GM23338 (cell line): ENCODE measurements at regions not wholly inside any gene's neighbourhood (a gene's known extent, or its start where the extent isn't known, plus 50 kb on each side); places are given as distances from the start of the nearest gene placed in this dataset.

ENCODE experiments used
- ATAC-seq: fragments of 200-7000 bp; cut with Tn5 transposase; 3 replicates; pipeline ENCODE4 v1.9.1; 2020
- DNase-seq: peaks from one replicate; pipeline ENCODE4 v3.0.0-alpha.2; 2015; ENCODE audit warnings: low spot score
- H2AFZ ChIP-seq: fragments of 200-600 bp; sonication (generic); 2 replicates; pipeline ENCODE4 v1.8.0; 2016; ENCODE audit warnings: antibody characterized with exemption, mild to moderate bottlenecking, moderate library complexity
- H3F3A ChIP-seq: fragments of 200-600 bp; sonication (generic); replicated peaks from 2 replicates; pipeline ENCODE4 v1.8.0; 2017; ENCODE audit warnings: antibody characterized with exemption, mixed run types, low read depth
- H3K27ac ChIP-seq: fragments of 200-600 bp; sonication (generic); 2 replicates; pipeline ENCODE4 v1.6.1; 2016; ENCODE audit warnings: low read depth
- H3K27me3 ChIP-seq: fragments of 200-600 bp; sonication (generic); 2 replicates; pipeline ENCODE4 v1.8.0; 2016; ENCODE audit warnings: mild to moderate bottlenecking, mixed run types, moderate library complexity; ENCODE audit not compliant: insufficient read depth
- H3K36me3 ChIP-seq: fragments of 200-600 bp; sonication (generic); 2 replicates; pipeline ENCODE4 v1.8.0; 2016; ENCODE audit warnings: mild to moderate bottlenecking; ENCODE audit not compliant: insufficient read depth
- H3K4me1 ChIP-seq: fragments of 200-600 bp; sonication (generic); 2 replicates; pipeline ENCODE4 v1.8.0; 2016; ENCODE audit warnings: mild to moderate bottlenecking, moderate library complexity; ENCODE audit not compliant: insufficient read depth
- H3K4me2 ChIP-seq: fragments of 200-600 bp; sonication (generic); 2 replicates; pipeline ENCODE4 v1.7.1; 2017; ENCODE audit warnings: mixed run types
- H3K4me3 ChIP-seq: fragments of 200-600 bp; sonication (generic); 2 replicates; pipeline ENCODE4 v1.6.1; 2016; ENCODE audit warnings: mixed run types
- H3K79me2 ChIP-seq: fragments of 200-600 bp; sonication (generic); replicated peaks from 2 replicates; pipeline ENCODE4 v1.8.0; 2017; ENCODE audit warnings: mild to moderate bottlenecking; ENCODE audit not compliant: insufficient read depth
- H3K9me2 ChIP-seq: fragments of 200-600 bp; sonication (generic); 2 replicates; pipeline ENCODE4 v1.8.0; 2017; ENCODE audit not compliant: insufficient read depth
- H4K20me1 ChIP-seq: fragments of 200-600 bp; sonication (generic); replicated peaks from 2 replicates; pipeline ENCODE4 v1.8.0; 2017; ENCODE audit warnings: mild to moderate bottlenecking; ENCODE audit not compliant: insufficient read depth
- H3K27ac Mint-ChIP-seq: 2 replicates; pipeline ENCODE4 v1.8.0; 2020; ENCODE audit warnings: inconsistent platforms, mild to moderate bottlenecking, moderate library complexity, mixed read lengths
- H3K27me3 Mint-ChIP-seq: 3 replicates; pipeline ENCODE4 v1.8.0; 2022; ENCODE audit warnings: low read depth, mild to moderate bottlenecking, moderate library complexity, mixed read lengths, inconsistent platforms; ENCODE audit not compliant: insufficient read depth, poor library complexity
- H3K36me3 Mint-ChIP-seq: 3 replicates; pipeline ENCODE4 v1.8.0; 2021; ENCODE audit warnings: low read depth, mild to moderate bottlenecking, inconsistent platforms, moderate library complexity, mixed read lengths
- H3K4me1 Mint-ChIP-seq: 3 replicates; pipeline ENCODE4 v1.8.0; 2020; ENCODE audit warnings: mild to moderate bottlenecking, inconsistent platforms, mixed read lengths
- H3K4me3 Mint-ChIP-seq: 3 replicates; pipeline ENCODE4 v1.8.0; 2021; ENCODE audit warnings: moderate library complexity, mild to moderate bottlenecking, inconsistent platforms, mixed read lengths
- H3K9me3 Mint-ChIP-seq: 3 replicates; pipeline ENCODE4 v1.8.0; 2020; ENCODE audit warnings: moderate library complexity, mild to moderate bottlenecking, inconsistent platforms, mixed read lengths
- CREB1 ChIP-seq: fragments of 250-450 bp; sonication (Bioruptor Pico); IDR thresholded peaks from 2 replicates; pipeline ENCODE4 v1.5.0; 2020; ENCODE audit warnings: low read depth, mild to moderate bottlenecking, moderate library complexity
- EZH2 ChIP-seq: fragments of 200-600 bp; sonication (generic); IDR thresholded peaks from one replicate; pipeline ENCODE4 v1.8.0; 2017; ENCODE audit warnings: antibody characterized with exemption, mild to moderate bottlenecking, low read depth; ENCODE audit not compliant: unreplicated experiment
- EZH2phosphoT487 ChIP-seq: fragments of 200-600 bp; sonication (generic); IDR thresholded peaks from one replicate; pipeline ENCODE4 v1.8.1; 2018; ENCODE audit warnings: antibody characterized with exemption; ENCODE audit not compliant: unreplicated experiment
- JUNB ChIP-seq: IDR thresholded peaks from one replicate; pipeline ENCODE4 v1.6.1; 2016; ENCODE audit warnings: antibody characterized with exemption; ENCODE audit not compliant: unreplicated experiment
- NANOG ChIP-seq: IDR thresholded peaks from 2 replicates; pipeline ENCODE4 v1.6.1; 2016; ENCODE audit warnings: antibody characterized with exemption, borderline replicate concordance
- STAT1 ChIP-seq: IDR thresholded peaks from one replicate; pipeline ENCODE4 v1.6.1; 2016; ENCODE audit warnings: antibody characterized with exemption; ENCODE audit not compliant: unreplicated experiment
- ZNF114 ChIP-seq: fragments of 250-450 bp; sonication (Bioruptor Pico); IDR thresholded peaks from 2 replicates; pipeline ENCODE4 v1.5.0; 2020; ENCODE audit warnings: mild to moderate bottlenecking, moderate library complexity
- ZNF331 ChIP-seq: fragments of 250-450 bp; sonication (Bioruptor Pico); IDR thresholded peaks from 2 replicates; pipeline ENCODE4 v1.5.0; 2020; ENCODE audit warnings: low read depth, mild to moderate bottlenecking, moderate library complexity
- ZNF462 ChIP-seq: fragments of 250-450 bp; sonication (Bioruptor Pico); IDR thresholded peaks from 2 replicates; pipeline ENCODE4 v1.5.0; 2020; ENCODE audit warnings: mild to moderate bottlenecking, moderate library complexity
- TF ChIP-seq, protein P1 (sequence below): IDR thresholded peaks from 2 replicates; pipeline ENCODE4 v1.6.1; 2016; ENCODE audit warnings: antibody characterized with exemption
- TF ChIP-seq, protein P2 (sequence below): IDR thresholded peaks from one replicate; pipeline ENCODE4 v1.6.1; 2018; ENCODE audit warnings: antibody characterized with exemption; ENCODE audit not compliant: unreplicated experiment

- no peaks in the 10 kb centered on the region for H3K36me3 ChIP-seq
- no peak overlapping the region for H3K4me2 ChIP-seq
- H3K79me2 ChIP-seq, result no peaks in the 10 kb centered on the region
- no peaks in the 10 kb centered on the region for H3F3A ChIP-seq
- H3K27me3 ChIP-seq, result no peaks in the 10 kb centered on the region
- Mint-ChIP-seq H3K27ac (no peak overlapping the region), H3K36me3 (no peaks in the 10 kb centered on the region), H3K27me3 (peaks cover 7% of the 10 kb centered on the region), H3K4me3 (no peak overlapping the region), H3K9me3 (no peaks in the 10 kb centered on the region), H3K4me1 (peaks cover 2% of the 10 kb centered on the region; the same call in 1 of the 3 replicates)
- H3K4me3 ChIP-seq, result no peak overlapping the region
- H3K27ac ChIP-seq, result no peak overlapping the region
- no peaks in the 10 kb centered on the region for H4K20me1 ChIP-seq
- no peak for ATAC-seq
- no peaks in the 10 kb centered on the region for H3K4me1 ChIP-seq
- H2AFZ ChIP-seq, result no peak overlapping the region
- H3K9me2 ChIP-seq, result 0 out of 2 replicates have a peak, but pooled peaks cover 4% of the 10 kb centered on the region
- TF ChIP-seq ZNF331 (CRISPR knock-in tag) (no peak), CREB1 (CRISPR knock-in tag) (no peak), STAT1 (no peak), NANOG (no peak), JUNB (no peak), ZNF462 (CRISPR knock-in tag) (no peak), EZH2phosphoT487 (no peak), EZH2 (no peak), ZNF114 (no peak)
- TF ChIP-seq, protein P1, sequence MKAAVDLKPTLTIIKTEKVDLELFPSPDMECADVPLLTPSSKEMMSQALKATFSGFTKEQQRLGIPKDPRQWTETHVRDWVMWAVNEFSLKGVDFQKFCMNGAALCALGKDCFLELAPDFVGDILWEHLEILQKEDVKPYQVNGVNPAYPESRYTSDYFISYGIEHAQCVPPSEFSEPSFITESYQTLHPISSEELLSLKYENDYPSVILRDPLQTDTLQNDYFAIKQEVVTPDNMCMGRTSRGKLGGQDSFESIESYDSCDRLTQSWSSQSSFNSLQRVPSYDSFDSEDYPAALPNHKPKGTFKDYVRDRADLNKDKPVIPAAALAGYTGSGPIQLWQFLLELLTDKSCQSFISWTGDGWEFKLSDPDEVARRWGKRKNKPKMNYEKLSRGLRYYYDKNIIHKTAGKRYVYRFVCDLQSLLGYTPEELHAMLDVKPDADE, result no peak
- TF ChIP-seq, protein P2, sequence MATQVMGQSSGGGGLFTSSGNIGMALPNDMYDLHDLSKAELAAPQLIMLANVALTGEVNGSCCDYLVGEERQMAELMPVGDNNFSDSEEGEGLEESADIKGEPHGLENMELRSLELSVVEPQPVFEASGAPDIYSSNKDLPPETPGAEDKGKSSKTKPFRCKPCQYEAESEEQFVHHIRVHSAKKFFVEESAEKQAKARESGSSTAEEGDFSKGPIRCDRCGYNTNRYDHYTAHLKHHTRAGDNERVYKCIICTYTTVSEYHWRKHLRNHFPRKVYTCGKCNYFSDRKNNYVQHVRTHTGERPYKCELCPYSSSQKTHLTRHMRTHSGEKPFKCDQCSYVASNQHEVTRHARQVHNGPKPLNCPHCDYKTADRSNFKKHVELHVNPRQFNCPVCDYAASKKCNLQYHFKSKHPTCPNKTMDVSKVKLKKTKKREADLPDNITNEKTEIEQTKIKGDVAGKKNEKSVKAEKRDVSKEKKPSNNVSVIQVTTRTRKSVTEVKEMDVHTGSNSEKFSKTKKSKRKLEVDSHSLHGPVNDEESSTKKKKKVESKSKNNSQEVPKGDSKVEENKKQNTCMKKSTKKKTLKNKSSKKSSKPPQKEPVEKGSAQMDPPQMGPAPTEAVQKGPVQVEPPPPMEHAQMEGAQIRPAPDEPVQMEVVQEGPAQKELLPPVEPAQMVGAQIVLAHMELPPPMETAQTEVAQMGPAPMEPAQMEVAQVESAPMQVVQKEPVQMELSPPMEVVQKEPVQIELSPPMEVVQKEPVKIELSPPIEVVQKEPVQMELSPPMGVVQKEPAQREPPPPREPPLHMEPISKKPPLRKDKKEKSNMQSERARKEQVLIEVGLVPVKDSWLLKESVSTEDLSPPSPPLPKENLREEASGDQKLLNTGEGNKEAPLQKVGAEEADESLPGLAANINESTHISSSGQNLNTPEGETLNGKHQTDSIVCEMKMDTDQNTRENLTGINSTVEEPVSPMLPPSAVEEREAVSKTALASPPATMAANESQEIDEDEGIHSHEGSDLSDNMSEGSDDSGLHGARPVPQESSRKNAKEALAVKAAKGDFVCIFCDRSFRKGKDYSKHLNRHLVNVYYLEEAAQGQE, result no peak
- no peak for DNase-seq
Observed at GRCh38 chr2:118683460-118683859, 164.0 kb downstream of the EN1 start.
